CD4-positive, alpha-beta T cell treated with Interleukin-15 for 1 hour (primary cell): ENCODE measurements at regions not wholly inside any gene's neighbourhood (a gene's known extent, or its start where the extent isn't known, plus 50 kb on each side); places are given as distances from the start of the nearest gene placed in this dataset.

Experiments
- DNase-seq: peaks from one replicate; pipeline ENCODE4 v3.0.0-alpha.2; 2020

DNA sequence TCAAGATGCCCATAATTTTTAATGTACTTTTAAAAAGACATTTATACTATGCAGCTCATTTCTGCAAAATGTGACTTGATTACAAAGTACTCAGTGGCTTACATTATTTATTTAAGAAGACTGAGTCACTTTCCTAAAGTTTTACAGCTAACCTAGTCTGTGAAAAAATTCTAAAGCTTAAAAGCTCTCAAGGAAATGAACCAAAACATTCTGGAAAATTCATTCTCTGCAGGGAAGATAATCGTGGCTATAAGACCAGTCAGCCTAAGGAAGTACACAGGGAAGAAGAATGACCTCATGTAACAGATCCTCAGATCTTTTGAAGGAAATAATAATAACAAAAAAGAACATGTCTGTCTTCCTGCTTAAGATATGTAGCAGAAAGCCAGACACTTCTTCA lies 232.1 kb upstream of the STK17B start:
- no peak for DNase-seq

DNA sequence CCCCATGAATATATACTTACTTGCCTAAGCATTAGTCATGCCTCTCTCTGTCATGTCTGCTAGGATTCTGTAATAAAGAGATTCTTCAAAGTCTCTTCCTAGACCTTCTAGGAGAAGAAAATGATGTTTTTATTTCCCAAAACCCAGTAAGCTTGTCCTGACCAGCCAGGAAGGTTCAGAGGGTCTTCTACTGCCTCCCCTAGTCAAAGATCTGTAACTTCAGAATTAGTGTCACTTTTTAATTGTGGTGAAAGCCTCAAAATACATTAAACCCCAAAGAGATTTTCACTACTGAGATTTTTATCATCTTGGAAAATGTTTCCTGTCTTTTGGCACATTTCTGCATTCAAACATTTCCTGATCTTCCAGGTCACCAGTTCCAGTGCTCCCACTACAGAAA lies 232.9 kb upstream of the STK17B start:
- DNase-seq, result no peak

DNA sequence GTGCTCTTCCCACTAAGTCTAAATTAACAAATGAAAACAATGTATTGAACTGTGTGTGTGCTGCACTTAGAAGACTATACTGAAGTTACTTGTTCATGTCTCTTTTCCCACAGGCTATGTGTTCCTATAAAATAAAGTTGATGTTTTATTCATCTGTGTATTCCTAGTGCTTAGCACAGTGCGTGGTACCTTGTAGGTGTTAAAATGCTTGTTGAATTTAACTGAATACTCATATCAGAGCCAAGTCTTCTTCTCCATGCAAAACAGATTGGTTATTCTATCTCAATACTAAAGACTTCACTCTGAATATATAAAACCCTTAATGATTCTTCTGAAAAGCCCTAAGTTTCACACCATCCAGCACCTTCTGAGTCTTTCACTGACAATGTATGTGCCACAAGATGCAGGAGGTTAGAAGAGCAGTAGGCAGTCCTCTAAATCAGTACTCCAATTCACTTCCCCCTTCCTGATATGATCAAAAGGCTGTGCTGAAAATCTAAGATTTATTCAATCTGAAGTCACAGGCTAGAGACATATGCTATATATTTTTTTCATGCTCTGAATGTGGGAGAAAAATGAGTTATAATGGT lies 231.7 kb upstream of the CCDC150 start:
- DNase-seq, result no peak

DNA sequence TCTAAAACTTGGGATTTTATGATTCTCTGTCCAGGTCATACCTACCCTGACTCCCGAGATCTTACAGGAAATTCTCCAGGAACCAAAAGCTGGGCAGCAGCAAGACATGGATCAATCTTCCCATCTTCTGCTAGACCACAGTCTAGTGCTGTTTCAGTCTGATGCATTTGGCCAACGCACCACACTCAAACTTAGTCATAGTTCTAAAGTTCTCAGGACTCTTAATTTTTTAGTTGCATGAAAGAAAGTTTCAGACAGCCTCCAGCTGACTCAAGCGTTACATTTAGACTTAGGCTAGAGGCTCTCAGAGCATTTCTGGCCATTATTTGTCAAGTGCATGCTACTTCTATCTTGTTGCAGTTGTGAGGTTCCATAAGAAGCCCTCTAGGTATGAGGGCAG lies 230.1 kb upstream of the CCDC150 start:
- DNase-seq, result no peak

DNA sequence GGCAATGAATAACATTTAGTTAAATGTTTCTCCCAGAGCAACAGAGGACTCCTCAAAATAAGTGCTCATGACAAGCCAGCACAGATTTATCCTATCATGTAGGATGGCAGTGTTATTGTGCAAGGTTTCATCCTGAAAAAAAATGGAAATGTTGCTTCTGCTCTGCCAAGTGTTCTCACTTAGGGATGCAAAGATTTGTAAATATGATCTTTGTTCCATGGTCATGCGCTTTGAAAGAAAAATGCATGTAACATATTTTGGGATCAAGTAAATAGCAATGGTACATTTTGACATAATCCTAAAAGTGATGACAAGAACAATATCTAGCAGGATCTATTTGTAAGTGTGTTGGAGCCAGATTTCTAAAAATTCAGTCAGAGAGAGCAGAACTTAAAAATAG lies 229.5 kb upstream of the CCDC150 start:
- DNase-seq, result no peak

DNA sequence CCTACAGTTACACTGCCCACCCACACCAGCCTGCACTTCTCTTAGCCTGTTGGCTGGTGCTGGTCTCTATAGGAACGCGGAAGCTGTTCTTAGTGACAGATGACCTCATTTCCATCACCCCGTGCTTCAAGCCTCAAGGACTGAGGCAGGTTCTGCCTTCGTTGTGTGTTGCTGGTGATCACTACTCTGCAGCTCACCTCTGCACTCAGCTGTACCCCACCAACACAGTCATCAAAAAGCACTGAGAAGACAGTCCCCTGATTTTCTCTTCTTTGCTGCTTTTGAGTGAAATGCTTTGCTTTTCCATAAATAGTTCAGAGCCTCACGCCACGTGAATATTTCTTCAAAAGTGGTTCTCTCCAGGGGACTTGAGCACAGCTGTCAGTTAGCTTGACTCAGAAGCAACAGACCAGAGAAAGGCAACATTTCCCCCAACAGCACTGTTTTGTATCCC lies 225.7 kb upstream of the CCDC150 start:
- no peak for DNase-seq

DNA sequence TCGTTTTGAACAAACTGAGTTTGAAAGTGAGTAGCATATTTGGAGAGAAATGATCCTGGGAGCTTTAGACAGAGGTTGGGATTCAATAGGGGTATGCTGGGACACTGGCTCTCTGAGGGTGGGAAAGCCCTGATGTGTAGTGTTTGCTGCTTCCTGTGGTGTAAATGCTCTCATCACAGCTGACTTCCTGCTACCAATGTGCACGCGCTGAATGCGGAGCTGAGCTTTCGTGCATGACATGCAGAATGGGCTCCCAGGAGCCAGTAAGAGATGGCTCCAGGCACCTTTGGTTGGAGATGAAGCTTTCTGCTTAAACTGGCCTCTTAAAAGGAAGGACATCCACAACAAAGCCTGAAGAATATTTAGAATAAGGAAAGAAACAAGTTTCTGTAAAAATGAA lies 224.1 kb upstream of the CCDC150 start:
- DNase-seq, result no peak

DNA sequence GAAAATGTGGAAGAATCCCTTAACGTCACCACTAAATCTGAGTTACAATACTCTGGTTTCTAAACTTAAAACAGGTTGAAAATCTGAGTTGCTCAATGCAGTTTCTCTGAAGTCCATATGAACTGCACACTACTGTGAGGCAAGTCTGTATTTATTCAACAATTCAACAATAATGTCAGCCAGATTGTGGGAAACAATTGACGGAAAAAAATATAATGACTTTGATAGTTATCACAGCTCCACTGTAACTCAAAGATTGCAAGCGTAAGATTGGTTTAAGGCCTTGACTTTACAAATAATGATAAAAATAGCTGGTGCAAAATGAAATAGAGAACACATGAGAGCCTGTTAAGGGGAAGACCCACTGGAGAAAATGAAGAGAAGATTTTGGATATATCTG lies 219.4 kb upstream of the CCDC150 start:
- no peak for DNase-seq

DNA sequence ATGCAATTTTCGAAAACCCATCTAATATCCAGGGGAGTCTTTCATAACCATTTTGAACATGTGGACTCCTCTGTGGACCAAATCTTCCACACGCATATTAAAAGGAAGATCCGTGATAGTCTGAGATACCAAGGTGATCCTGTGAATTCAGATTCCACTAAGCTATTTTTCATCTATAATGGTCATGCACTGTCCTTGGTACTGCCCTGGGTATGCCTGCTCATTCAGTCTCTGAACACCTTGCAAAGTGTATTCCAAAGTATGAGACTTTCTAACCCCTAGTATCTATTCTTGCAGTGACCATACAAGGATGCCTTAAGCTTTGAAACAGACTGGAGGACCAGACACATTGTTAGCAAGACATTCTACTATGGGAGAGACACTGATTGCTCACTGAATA lies 217.6 kb upstream of the CCDC150 start:
- DNase-seq, result no peak

DNA sequence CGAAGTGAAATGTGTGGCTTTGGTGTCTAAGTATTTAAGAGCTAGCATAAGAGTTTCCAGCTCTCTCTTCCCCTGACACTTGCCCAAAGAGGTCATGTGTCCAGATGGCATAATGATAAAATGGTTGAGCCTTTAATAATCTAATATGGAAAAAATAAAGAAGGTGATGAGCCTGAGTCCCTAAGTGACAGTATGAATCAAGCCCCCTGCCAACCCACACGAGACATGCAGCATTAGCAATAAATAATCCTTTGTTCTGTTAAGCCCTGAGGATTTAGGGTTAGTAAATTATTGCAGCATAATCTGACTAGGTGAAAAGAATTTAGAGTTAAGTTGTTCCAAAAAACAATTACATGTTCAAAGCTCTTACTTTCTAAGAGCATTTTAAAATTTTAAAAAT lies 217.2 kb upstream of the CCDC150 start:
- DNase-seq, result no peak

DNA sequence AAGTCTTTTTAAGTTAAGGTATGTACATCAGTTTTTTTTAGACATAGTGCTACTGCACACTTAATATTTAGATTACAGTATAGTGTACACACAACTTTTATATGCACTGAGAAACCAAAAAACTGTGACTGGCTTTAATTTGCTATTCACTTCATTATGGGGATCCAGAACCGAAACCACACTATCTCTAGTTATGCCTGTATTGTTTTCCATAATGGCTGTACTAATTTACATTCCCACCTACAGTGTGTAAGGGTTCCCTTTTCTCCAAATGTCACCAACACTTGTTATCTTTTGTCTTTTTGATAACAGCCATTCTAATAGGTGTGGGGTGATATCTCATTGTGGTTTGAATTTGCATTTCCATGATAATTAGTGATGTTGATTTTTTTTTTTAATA lies 213.4 kb upstream of the CCDC150 start:
- DNase-seq, result no peak

DNA sequence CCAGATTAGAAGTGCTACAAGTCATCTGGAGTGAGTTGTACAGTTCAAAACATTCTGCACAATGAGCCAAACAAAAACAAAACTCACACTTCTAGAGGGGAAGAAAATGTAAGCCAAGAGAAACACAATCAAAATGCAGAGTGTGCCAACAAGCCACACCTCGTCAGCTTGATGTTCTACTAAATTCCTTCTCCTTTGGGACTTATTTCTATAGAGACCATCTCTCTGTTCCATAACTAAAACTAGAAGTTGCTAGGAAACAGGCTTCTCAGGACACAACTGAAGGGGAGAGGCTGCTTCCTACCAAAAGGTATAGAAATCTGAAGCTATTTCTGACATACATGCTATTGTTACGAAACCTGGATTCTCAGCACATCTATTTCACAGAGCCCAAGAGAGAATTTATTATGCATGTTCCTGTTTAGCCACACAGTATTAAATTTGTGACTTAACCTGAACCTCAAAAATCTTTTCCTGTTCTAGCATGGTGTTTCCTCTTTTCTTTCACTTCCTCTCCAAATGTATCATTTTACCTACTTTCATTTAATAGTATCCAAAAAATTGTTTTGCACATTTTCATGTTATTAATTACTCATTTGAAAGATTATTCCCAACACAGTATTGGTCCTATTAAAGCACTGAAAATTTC lies 211.4 kb upstream of the CCDC150 start:
- no peak for DNase-seq

DNA sequence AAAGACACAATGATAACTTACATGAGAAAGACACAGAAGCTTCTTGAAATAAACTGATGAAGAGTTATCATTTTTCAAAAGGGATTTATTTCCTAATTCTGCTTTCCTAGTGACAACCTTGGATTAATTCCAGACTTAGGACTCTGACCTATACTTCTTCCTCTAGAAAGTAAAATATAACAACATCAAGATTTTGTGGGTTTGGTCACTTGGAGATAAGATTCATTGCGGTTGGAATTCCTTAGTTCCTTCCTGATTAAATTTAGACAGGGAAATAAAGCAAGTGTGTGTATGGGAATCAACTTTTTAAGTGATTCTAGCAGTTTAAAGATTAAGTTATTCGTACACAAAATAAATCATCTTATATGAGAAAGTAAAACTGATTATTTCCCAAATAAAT lies 208.4 kb upstream of the CCDC150 start:
- DNase-seq, result no peak

DNA sequence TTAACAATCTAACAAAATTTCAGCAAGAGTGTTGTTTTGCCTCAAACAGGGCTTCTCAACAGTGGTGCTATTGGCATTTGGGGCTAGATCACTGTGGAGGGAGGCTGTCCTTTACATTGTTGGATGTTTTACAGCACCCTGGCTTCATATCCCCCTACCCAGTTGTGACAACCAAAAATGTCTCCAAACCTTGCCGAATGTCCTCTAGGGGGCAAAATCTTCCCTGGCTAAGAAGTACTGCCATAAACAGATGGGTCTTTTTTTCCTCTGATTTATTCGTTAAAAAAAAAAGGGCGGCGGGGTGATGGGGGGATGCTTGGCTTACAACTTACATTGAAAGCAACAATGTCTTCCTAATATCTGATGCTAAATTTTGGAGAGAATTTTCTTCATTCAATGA lies 207.6 kb upstream of the CCDC150 start:
- no peak for DNase-seq

DNA sequence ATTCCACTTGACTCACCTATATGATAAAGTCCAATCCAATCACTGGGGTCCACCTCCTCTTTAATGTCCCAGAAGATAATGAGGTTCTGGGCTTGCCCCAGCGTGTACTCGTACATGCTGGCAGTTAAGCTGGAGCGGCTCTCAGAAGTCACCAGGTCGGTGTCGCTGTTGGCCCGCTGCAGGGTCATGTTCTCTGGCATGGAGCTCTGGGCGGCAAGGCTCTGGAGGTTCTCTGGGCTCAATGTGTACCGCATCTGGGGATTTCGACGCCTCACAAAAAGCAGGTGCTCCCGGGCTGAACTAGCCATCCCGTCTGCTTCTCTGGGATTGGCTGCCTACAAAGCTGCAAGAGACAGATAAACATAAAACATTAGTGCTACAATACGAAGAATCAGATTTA lies 206.4 kb upstream of the CCDC150 start:
- DNase-seq, result no peak

DNA sequence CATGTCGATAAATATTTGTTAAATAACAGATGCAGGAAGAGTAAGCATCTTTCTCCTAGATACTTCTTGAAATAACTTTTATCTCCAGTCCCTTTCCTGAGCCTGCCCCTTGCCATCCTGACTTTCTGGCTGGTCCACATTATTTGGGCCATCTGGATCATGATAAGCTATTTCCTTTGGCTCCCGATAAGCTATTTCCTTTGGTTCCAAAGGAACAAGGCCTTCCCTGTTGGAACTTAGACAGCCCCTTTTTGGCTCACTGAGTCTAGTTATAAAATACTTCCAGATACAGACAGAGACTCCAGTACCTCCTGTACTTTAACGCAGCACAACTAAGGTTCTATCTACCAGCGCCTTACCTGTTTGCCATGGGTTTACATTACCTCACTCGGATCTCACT lies 205.3 kb upstream of the CCDC150 start:
- no peak for DNase-seq

DNA sequence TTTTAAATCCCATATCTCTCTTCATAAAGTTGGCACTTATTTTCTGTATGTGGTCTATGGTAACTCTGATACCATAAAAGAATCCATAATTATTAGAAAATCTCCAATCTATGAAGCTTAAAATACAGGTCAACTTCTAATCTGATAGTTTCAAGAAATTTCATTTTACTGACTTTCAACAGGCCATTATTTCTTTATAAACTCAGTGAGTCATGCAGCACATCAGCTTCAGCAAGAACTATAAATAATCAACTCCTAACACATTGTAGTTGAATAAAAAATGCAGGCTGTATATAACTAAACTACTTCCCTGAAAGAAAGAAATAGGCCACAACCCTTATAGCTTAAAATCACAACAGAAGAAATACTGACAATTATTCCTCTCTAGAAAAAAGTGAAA lies 204.3 kb upstream of the CCDC150 start:
- no peak for DNase-seq

DNA sequence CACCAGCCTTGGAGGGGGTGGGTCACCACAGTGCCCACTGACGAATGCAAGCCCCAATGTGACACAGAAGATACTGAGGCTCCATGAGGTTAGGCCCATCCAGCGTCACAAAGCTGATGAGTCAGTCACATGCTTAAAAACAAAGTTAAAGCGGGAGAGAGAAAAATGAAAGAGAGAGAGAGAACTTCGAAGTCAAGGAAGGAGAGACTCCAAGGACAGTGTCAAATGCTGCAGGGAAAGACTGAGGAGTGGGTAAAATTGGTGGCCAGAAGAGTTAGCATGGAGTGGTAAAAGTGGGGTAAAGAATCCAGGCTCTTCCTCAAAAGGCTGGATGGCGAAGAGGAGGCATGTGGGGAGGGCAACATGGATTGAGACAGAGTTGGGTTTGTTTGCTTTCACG lies 201.9 kb upstream of the CCDC150 start:
- DNase-seq, result no peak

DNA sequence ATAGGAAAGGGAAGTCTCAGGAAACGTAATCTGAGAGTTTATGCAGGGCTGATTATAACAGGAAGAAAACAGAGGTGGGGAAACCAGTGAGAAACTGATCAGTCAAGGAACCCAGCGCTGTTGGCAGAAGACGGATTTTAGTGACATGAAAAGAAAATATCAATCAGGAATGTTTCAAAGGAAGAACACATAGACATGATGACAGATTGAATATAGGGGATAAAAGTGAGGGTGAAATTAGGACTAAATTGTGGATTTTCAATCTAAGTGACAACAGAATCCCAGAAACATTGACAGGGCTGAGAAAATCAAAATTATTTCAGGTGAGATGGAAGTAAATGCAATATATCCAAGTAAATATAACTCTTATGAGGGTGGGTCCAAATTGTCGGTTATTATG lies 199.8 kb upstream of the CCDC150 start:
- no peak for DNase-seq

DNA sequence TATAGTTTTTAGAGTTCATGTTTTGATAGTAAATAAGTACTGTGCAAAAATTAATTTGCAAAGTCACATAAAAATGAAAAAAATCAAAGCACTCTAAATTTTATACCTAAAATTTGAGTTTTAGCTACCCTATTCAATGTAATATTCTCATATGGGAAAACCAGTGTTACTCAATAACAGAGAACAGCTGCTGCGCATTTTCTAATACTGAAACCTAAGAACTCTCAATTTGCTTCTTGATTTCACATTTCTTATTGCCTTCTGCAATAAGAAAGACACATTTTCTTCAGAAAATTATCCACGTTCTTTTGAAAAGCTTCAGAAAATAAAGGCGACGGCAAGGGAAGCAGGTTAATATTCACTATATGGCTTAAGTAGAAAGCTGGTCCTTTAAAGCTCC lies 199.1 kb upstream of the CCDC150 start:
- DNase-seq, result no peak

DNA sequence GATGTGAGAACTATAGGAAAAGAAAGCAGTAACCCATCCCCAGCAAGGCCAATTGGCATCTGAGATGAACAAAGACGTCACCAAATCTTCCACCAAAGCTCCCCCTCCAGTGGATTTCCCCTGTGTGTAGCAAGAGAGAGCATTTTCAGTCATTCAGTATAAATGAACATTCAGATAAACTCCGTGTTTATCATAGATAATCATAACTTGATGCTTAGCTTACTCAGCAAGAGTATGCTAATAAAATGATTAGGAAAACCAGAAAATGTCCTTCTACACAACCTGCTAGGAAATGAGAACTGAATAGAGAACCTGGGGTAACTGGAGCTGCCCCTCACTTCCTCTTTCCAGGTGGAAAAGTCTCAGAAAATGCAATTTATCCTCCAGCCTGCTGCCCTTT lies 198.0 kb upstream of the CCDC150 start:
- no peak for DNase-seq

DNA sequence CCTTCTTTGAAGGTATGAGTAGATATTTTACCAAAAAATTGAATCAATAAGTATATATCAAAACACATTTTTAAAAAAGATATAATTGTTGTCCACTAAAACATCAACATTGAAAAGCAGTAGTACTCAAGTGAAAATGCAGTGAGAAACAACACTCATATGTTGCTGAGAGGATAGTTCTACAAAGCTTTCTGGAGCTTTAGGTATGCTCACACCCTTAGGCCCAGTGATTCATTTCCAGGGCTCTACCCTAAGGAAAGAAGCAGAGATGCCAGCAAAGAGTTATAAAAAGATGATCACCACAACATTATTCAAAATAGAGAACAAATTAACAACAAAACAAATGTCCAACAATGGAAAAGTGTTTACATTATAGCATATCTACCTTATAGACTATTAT lies 197.3 kb upstream of the CCDC150 start:
- no peak for DNase-seq

DNA sequence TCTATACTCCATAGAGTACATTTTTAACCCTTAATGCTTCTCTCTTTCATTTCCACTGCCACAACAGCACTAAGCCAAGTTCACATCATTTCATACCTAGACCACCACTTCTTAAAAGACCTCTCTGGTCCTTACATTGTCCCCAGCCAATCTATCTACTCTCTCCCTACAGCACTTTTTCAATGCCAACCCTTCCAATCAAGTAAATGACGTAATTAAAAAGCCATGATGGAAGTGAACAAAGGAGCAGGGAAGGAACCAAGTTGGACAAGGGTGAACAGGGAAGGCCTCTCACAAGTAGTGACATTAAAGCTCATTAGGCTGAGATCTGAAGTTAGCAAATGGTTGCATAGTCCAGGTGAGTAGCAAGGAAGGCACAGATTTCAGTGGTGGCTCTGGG lies 195.1 kb upstream of the CCDC150 start:
- no peak for DNase-seq

DNA sequence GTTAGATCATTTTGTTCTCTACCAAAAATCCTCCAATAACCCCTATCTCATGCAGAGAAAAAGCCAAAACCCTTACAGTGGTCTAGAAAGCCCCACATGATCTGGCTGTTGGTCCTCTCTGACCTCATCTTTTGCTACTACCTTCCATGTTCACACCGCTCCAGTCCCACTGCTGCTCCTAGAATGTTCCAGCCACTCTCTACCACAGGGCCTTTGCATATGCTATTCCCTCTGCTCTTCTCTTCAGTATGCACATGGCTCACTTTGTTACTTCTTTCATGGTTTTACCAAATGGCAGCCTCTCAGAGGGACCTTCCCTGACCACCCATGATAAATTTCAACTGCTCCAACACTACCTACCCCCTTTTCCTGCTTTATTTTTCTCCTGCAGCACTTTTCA lies 193.5 kb upstream of the CCDC150 start:
- DNase-seq, result no peak

DNA sequence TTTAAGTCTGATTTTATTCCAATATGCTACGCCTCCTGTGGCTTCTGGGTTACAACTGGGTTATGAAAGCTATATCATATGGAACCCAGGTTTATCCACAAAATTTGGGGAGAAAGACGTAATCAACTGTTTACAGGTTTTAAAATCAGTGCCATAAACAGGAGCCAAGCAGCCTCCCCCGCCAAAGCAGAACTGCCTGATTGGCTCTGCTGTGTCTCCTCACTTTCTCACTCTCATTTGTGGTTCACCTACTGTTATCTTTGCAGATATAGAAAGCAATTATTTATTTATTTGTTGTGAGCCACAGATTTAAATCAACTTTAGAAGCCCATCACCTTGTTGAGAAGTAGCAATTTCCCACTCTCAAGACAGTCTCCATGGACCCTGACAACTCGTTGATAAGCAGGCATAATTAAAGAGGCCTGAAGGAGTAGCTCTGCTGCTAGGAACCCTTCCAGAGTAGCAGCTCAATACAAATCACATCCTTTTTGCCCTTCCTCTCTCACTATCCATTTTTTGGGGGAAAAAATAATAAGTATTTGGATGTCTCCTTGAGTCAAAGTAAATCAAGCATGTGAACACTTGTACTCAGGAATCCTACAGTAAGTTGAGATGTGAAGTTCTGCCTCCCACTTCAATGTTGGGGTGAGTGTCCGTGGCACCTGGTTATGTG lies 191.0 kb upstream of the CCDC150 start:
- no peak for DNase-seq
